ENCODE measurements at regions not wholly inside any gene's neighbourhood (a gene's known extent, or its start where the extent isn't known, plus 50 kb on each side); places are given as distances from the start of the nearest gene placed in this dataset.

DNA sequence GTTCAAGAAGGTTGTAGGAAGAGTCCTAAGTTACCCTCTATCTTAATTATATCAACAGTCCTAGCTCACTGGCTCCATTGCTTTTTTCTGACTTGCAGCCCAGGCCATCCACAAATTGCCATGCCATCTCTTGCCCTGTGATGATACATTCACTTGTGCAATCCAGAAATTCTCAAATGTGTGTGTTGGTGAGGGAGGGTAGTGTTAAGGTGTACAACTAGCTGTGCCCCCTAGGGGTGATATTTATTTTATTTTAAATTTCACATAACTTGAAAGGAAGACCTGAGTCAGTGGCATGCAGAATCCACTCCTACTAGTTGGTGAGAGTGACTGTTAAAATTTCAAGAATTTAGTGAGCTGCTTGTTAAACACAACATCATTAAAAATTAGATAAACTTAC lies 156.1 kb upstream of the ANKRD28 start:
- Histone ChIP-seq H3K36me3 (no peaks in the 10 kb centered on the region), H3K27ac (no peak overlapping the region), H3K9me3 (replicated peaks) (no peaks in the 10 kb centered on the region), H3K4me3 (no peak overlapping the region), H3K4me1 (no peaks in the 10 kb centered on the region), H3K27me3 (no peaks in the 10 kb centered on the region)
- DNase-seq: no peak

DNA sequence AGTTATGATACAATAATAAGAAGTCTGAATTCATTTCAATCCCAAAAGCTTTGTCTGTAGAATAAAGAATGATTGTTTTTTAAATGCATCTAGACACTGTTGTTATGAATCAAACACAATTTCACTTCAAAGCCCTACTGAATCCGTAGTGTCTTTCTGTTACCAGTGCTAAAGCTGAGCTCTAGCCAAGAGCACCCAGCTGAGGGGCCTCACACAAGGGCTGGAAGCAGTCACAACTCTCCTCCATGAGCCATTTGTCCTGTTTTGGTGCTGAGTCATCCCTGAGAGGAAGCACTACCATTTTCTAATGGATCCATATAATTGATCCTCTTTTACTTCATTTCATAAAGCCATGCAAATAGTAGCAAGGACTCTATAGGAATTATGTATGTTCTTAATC lies 158.2 kb upstream of the ANKRD28 start:
- no peak overlapping the region for H3K27ac ChIP-seq
- no peak for DNase-seq
- H3K27me3 ChIP-seq: no peaks in the 10 kb centered on the region
- H3K4me3 ChIP-seq: no peak overlapping the region
- no peaks in the 10 kb centered on the region for H3K36me3 ChIP-seq
- H3K4me1 ChIP-seq: no peaks in the 10 kb centered on the region
- H3K9me3 ChIP-seq (replicated peaks): no peaks in the 10 kb centered on the region

DNA sequence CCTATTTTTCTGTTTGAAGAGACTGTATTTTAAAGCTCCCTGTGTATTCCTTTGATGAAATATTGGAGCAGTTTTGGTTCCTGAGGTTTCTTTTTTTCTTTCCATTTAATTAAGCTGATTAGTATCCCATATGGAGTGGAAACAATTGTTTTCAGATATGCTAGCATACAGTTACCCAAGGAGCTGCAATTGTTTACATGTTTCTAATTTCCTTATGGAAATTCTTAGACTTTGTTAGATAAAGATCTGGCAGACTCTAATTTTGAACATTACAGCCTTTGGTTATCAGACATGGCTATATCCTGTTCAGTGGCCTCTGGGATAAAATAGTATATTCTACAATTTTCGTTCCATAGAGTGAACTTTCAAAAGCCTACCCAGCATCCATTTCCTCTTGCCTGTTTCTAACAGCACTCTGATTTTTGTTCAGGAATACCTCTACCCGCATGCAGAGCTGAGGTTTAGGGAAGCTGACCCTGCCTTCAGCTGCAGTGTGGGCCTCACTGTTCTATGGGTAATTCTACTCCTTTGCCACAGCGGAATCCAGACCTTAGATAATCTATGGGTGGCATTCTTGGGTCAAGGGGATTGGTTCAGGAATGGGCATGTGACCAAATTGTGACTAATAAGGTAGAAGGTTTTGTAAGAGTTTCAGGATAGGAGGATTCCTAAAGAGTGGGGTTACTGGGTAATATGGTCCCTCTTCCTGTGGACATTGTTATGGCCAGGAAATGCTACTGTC lies 161.1 kb upstream of the ANKRD28 start:
- peak; percentile 3 to 29 for DNase-seq
- H3K27me3 ChIP-seq: no peaks in the 10 kb centered on the region
- H3K27ac ChIP-seq: no peak overlapping the region
- H3K36me3 ChIP-seq: no peaks in the 10 kb centered on the region
- no peak overlapping the region for H3K4me3 ChIP-seq
- no peaks in the 10 kb centered on the region for H3K4me1 ChIP-seq
- H3K9me3 ChIP-seq (replicated peaks): no peaks in the 10 kb centered on the region

DNA sequence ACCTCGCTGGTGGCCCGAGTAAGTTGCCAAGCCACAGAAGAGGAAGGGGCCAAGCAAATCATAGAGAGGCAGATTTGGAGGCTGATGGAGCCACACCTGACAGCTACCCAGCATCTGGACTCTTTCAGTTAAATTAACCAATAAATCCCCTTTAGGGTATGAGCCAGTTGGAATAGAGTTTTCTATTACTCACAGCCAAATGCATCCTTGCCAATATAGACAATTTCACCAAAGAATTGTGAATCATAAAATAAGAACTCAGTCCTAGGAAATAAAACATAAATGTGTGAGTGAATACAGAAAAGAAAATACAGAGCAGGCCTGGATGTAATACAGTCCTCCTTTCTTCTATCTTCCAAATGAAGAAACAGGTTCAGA lies 161.6 kb upstream of the ANKRD28 start:
- no peaks in the 10 kb centered on the region for H3K4me1 ChIP-seq
- no peak overlapping the region for H3K27ac ChIP-seq
- no peak overlapping the region for H3K4me3 ChIP-seq
- H3K27me3 ChIP-seq: no peaks in the 10 kb centered on the region
- H3K36me3 ChIP-seq: no peaks in the 10 kb centered on the region
- no peaks in the 10 kb centered on the region for H3K9me3 ChIP-seq (replicated peaks)
- no peak for DNase-seq

DNA sequence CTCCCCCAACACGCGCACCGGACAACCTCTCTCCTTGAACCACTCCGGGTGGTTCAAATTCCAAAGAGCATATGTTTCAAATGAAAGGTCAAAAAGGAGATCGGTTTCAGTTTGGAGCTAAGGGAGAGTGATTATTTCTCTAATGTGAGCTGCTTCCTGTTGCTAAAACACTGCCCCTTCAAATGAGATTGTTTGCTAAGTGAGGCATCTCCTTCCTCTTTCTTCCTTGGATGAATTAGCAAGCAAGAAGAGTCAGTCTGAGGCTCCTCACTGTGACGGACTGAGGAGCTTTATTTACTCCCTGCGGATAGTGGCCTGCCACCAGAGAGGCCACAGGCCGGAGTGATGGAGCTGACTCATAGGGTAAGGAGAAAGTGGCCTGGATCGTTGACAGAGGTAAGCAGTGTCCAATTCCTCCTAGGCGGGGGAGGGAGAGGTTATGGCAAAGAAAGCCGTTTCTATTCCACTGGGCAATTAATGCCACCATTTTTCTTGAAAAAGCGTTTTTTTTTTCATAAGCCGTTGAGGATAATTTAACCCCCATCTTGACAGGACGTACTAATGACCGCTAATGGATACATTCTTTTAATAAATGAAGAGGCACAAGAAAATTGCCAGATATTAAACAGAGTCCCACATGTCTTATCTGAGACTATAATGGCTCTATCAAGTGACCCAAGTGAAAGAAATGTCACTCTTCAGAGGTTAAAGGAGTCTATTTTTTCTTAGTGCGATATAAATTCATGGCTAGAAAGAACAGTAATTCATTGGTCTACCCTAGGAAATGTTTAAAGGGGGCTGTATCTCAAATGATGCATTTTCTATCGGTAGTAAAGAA lies 167.0 kb upstream of the ANKRD28 start:
- Histone ChIP-seq H3K9me3 (replicated peaks) (no peaks in the 10 kb centered on the region), H3K4me3 (no peak overlapping the region), H3K27me3 (no peaks in the 10 kb centered on the region), H3K27ac (no peak overlapping the region), H3K36me3 (no peaks in the 10 kb centered on the region), H3K4me1 (no peaks in the 10 kb centered on the region)
- DNase-seq: no peak

DNA sequence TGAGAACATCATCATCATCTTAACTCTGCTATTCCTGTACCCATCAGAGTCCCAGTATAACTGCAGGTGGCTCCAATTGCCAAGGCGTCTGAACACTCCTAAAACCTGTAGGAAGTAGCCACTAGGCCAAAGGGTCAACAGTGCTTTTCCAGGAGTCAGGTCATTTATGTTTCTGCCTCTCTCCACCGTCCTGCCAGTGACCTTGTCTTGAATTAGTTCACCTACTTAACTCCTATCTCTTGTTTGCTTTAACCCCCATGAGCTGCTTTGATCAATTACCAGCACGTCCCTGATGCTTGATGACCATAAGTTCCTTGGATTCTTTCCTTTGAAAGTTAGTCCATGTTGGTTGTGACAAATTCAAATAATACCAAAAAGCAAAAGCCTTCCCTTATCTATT lies 169.8 kb upstream of the ANKRD28 start:
- Histone ChIP-seq H3K9me3 (replicated peaks) (no peaks in the 10 kb centered on the region), H3K4me3 (no peak overlapping the region), H3K27ac (no peak overlapping the region), H3K4me1 (no peaks in the 10 kb centered on the region), H3K27me3 (no peaks in the 10 kb centered on the region), H3K36me3 (no peaks in the 10 kb centered on the region)
- no peak for DNase-seq

DNA sequence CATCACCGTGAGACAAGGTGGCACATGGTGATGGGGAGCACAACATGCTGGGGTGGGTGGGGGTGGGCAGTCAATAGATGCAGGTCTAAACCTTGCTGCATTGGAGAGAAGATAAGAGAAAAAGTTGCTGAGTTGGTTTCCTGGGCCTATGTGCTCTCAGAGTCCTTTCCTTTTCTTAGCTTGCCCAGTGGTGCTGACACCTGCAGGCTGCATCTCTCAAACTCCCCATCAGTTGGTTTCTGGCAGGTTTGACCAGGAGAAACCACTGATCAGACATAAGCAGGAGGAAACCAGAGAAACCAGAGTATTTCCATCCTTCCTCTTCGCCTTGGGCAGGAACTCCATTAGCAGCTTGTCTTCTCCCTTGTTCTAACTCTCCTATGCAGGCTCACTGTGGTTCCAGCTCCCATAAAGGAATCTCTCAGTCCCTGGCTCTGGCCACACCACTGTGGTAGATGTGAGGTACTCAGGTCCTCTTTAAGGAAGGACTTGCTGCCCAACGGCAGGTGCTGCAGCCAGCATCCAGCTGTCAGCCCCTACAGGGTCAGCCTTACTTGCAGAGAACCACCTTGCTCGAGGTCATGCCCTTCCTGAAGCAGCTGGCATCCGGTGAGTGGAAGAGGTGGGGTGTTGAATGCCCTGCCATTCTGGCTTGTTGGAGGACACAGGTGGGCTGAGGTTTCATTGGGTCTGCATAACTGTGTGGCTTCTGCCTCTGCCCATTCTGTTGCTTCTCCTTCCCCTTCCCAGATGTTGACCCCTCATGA lies 172.3 kb upstream of the ANKRD28 start:
- H3K4me1 ChIP-seq: no peaks in the 10 kb centered on the region
- no peak overlapping the region for H3K27ac ChIP-seq
- no peaks in the 10 kb centered on the region for H3K27me3 ChIP-seq
- H3K4me3 ChIP-seq: no peak overlapping the region
- H3K9me3 ChIP-seq (replicated peaks): no peaks in the 10 kb centered on the region
- no peaks in the 10 kb centered on the region for H3K36me3 ChIP-seq
- no peak for DNase-seq

DNA sequence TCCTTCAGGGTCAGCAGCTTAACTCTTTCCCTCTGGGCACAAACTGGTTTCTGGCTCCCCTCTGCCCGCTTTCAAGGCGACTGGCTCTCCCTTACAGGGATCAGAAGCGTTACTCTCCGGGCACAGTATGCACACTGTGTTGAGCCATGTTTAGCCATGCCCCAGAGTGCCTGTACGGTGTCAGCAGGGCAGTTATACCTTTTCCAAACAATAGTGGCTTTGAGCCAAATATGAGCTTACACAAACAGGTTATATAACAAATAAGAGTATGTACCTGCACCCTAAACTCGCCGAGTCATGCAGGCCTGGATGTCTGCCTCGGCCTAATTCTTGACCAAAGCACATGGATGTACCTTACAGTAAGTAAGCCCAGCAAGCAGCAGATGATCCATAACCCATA lies 175.6 kb upstream of the ANKRD28 start:
- DNase-seq: no peak
- no peak overlapping the region for H3K27ac ChIP-seq
- no peaks in the 10 kb centered on the region for H3K36me3 ChIP-seq
- no peak overlapping the region for H3K4me3 ChIP-seq
- H3K4me1 ChIP-seq: no peaks in the 10 kb centered on the region
- H3K9me3 ChIP-seq (replicated peaks): no peaks in the 10 kb centered on the region
- no peaks in the 10 kb centered on the region for H3K27me3 ChIP-seq

DNA sequence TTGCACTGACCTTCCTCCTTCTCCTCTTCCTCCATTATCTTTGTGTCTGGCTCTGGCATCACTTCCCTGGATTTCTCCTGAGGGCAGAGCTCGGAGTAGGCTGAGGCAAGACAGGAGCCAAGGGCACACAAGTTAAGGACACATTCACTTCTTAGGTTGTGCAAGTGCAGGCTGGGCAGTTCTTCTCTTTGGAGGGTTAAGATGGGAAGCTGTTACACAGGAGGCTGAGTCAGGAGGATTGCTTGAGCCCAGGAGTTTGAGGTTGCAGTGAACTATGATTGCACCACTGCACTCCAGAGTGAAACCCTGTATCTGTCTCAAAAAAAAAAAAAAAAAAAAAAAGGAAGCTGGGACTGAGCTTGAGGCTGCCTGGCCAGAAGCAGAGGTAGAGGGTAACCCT lies 176.2 kb upstream of the ANKRD28 start:
- H3K36me3 ChIP-seq: no peaks in the 10 kb centered on the region
- H3K9me3 ChIP-seq (replicated peaks): no peaks in the 10 kb centered on the region
- no peaks in the 10 kb centered on the region for H3K27me3 ChIP-seq
- no peak overlapping the region for H3K27ac ChIP-seq
- H3K4me1 ChIP-seq: no peaks in the 10 kb centered on the region
- DNase-seq: no peak
- H3K4me3 ChIP-seq: no peak overlapping the region

DNA sequence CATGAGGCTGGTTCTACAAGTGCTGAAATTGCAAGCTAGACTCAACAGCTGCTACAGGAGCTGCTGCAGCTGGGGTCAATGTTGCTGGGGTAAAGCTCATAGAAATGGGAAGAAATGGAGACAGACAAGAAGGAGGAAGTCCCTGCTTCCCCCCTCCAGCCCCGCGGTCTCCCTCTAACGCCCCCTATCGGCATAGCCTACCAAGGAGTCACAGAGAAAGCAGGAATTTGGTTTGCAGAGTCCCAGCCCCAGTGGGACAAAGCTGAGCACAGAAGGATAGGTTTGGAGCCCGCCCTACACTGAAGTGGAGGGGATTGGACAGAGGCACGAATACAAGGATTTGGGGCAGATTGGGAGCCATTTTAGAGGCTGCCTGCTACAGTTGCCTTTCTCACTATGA lies 176.9 kb upstream of the ANKRD28 start:
- Histone ChIP-seq H3K9me3 (replicated peaks) (no peaks in the 10 kb centered on the region), H3K27me3 (no peaks in the 10 kb centered on the region), H3K27ac (no peak overlapping the region), H3K4me1 (no peaks in the 10 kb centered on the region), H3K36me3 (no peaks in the 10 kb centered on the region), H3K4me3 (no peak overlapping the region)
- DNase-seq: peak; percentile 14 to 26

DNA sequence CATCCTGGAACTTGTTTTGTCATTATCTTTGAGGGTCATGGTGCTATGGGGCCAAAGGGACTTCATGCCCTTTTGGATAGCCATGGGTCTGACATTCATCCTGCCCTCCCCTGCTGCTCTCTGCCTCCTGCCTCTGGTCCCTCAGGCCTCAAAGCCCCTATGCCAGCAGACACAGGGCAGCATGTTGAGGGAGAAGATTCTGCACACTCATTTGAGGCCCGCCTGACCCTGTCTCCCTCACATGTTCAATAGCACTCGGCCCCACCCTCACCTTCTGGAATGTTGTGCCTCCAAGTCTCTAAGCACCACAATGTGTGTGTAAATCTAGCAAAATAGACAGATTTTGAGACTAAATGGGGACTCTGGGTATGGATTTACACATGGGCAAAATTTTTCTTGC lies 178.7 kb upstream of the ANKRD28 start:
- Histone ChIP-seq H3K27me3 (no peaks in the 10 kb centered on the region), H3K4me1 (no peaks in the 10 kb centered on the region), H3K9me3 (replicated peaks) (no peaks in the 10 kb centered on the region), H3K27ac (no peak overlapping the region), H3K36me3 (no peaks in the 10 kb centered on the region), H3K4me3 (no peak overlapping the region)
- no peak for DNase-seq

DNA sequence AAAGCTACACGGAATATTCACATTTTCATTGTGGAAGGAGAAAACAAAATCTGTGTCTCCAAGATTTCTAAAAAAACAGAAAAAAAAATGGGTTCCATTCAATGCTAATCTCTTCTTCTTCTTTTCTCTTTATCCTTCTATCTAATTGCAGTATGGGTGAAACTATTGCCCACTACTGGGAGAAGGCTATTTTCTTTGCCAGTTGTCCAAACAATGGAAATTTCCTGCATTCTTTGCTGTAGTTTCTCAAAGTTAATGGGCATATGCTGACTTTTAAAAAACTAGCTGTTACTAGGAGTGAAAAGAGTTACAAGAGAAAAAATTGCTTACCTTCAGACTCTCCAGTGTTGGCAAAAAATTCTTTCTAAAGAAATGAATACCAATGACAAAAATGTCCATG lies 179.3 kb upstream of the ANKRD28 start:
- DNase-seq: no peak
- no peak overlapping the region for H3K4me3 ChIP-seq
- H3K4me1 ChIP-seq: no peaks in the 10 kb centered on the region
- no peak overlapping the region for H3K27ac ChIP-seq
- H3K27me3 ChIP-seq: no peaks in the 10 kb centered on the region
- no peaks in the 10 kb centered on the region for H3K36me3 ChIP-seq
- no peaks in the 10 kb centered on the region for H3K9me3 ChIP-seq (replicated peaks)

DNA sequence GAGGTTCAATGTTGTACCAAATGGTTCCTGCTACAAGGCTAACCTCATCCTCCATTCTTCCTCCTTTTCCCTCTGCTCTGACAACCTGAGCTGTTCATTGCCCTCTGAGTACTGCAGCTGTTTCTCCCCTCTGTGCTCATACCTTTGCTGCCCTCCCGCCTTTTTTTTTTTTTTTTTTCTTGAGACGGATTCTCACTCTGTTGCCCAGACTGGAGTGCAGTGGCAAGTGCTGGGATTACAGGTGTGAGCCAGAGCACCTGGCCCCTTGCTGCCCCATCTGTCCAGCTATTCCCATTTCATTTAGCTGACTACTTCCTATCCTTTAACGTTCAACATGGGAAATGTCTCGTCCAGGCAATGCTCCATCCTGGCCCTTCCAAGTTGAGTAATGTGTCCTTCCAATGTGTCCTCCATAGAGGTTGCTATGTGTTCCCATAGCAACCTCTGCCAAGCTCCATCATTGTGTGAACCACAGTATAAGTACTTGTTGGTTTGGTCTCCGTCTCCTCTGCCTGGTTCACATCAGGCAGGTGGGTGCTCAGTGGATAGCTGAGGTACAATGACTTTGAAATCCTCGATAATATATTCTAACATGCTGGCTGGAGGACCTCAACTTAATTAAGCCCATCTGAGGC lies 179.9 kb upstream of the ANKRD28 start:
- no peak overlapping the region for H3K4me3 ChIP-seq
- no peaks in the 10 kb centered on the region for H3K4me1 ChIP-seq
- no peaks in the 10 kb centered on the region for H3K36me3 ChIP-seq
- no peak overlapping the region for H3K27ac ChIP-seq
- DNase-seq: no peak
- H3K27me3 ChIP-seq: no peaks in the 10 kb centered on the region
- H3K9me3 ChIP-seq (replicated peaks): no peaks in the 10 kb centered on the region

DNA sequence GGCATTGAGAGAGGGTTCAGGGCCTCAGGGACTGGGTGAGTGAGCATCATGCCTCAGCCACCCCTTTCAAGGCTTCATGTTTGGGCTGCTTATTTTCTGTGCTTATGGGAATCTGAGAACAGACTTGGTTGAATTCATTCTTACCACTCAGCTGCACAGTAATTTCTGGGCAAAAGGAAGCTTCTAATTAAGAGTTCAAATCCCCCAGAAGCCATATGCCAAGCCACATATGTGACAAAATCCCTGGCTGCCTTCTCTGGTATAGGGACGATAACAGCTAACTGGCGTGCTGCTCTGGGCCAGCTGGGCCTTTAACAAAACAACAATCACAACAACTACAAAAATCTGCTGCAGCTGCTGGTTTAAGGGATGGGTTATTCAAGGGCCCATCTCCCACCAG lies 181.0 kb upstream of the ANKRD28 start:
- peaks cover 5% of the 10 kb centered on the region; the same call in 1 of the 2 replicates for H3K4me1 ChIP-seq
- no peak overlapping the region for H3K27ac ChIP-seq
- no peak overlapping the region for H3K4me3 ChIP-seq
- no peaks in the 10 kb centered on the region for H3K27me3 ChIP-seq
- DNase-seq: no peak
- no peaks in the 10 kb centered on the region for H3K36me3 ChIP-seq
- H3K9me3 ChIP-seq (replicated peaks): no peaks in the 10 kb centered on the region

DNA sequence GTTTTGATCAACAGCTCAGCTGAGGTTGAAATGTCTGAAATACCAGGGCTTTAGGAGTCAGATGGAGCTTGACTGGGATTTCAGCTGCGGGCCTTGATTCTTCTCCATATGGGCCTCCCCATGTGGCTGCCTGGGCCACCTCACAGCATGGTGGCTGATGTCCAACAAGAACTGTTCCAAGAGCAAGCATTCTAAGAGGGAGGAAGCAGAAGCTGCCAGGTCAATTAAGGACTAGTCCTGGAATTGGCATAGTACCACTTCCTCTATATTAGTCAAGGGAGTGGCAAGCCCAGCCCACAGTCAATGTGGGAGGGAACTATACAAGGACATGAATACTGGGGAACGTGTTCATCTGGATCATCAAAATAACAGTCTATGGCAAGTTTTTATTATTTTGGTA lies 181.7 kb upstream of the ANKRD28 start:
- no peak overlapping the region for H3K4me3 ChIP-seq
- H3K27ac ChIP-seq: no peak overlapping the region
- H3K4me1 ChIP-seq: peaks cover 5% of the 10 kb centered on the region; the same call in 1 of the 2 replicates
- H3K9me3 ChIP-seq (replicated peaks): no peaks in the 10 kb centered on the region
- H3K36me3 ChIP-seq: no peaks in the 10 kb centered on the region
- H3K27me3 ChIP-seq: no peaks in the 10 kb centered on the region
- no peak for DNase-seq

All from SJCRH30 (cell line).